B cell (primary cell): ENCODE measurements at regions not wholly inside any gene's neighbourhood (a gene's known extent, or its start where the extent isn't known, plus 50 kb on each side); places are given as distances from the start of the nearest gene placed in this dataset.

Source experiments
- ATAC-seq: fragments of 200-7000 bp; cut with Tn5 transposase; one replicate; pipeline ENCODE4 v1.10.0; 2021; ENCODE audit warnings: low read depth, mild to moderate bottlenecking, moderate number of reproducible peaks, moderate library complexity
- CTCF ChIA-PET: fragments of 350-600 bp; sonication (Branson Sonifier 250); formaldehyde crosslinking; loops from one replicate; lab custom pipeline; 2021; ENCODE audit warnings: antibody characterized with exemption, inconsistent platforms; lab: Charles Lee
- POLR2A ChIA-PET: fragments of 350-600 bp; sonication (Branson Sonifier 250); formaldehyde crosslinking; loops from one replicate; lab custom pipeline; 2021; ENCODE audit warnings: antibody characterized with exemption; lab: Charles Lee
- DNase-seq: peaks from one replicate; pipeline ENCODE4 v3.0.0; 2013
- H2AFZ ChIP-seq: 2 replicates; pipeline ENCODE4 v1.6.1; 2012; ENCODE audit warnings: mild to moderate bottlenecking, low read depth, low read length; ENCODE audit not compliant: insufficient read depth, poor library complexity, severe bottlenecking
- H3K27ac ChIP-seq, 2 donors: 1 replicate in 1 of 2; 2 replicates in 1 of 2; pipeline ENCODE4 v1.5.1; 2012 to 2013; ENCODE audit warnings: low read length in 2 of 2, mild to moderate bottlenecking in 2 of 2, moderate library complexity in 1 of 2
- H3K27me3 ChIP-seq, 4 experiments: fragments of 200-600 bp in 1 of 4; sonication (generic) in 1 of 4; replicated peaks in 1 of 4; 1 replicate in 2 of 4; 2 replicates in 2 of 4; pipeline versions ENCODE4 v1.6.1 to v1.7.0; 2013 to 2016; ENCODE audit warnings: low read length in 3 of 4, mild to moderate bottlenecking in 2 of 4, mixed read lengths in 1 of 4, moderate library complexity in 1 of 4; ENCODE audit not compliant: insufficient read depth in 4 of 4, control insufficient read depth in 3 of 4; ENCODE audit errors: control extremely low read depth in 1 of 4
- H3K36me3 ChIP-seq, 2 experiments: replicated peaks in 1 of 2; 1 replicate in 1 of 2; 2 replicates in 1 of 2; pipeline versions ENCODE4 v1.6.1 to v1.7.1; 2013; ENCODE audit warnings: low read length in 1 of 2; ENCODE audit not compliant: insufficient read depth in 2 of 2, control insufficient read depth in 1 of 2; ENCODE audit errors: control extremely low read depth in 1 of 2, extremely low read depth in 1 of 2
- H3K4me1 ChIP-seq, 2 donors: fragments of 200-600 bp in 1 of 2; sonication (generic) in 1 of 2; 1 replicate in 1 of 2; 2 replicates in 1 of 2; pipeline versions ENCODE4 v1.5.1 to v1.6.1; 2013 to 2017; ENCODE audit warnings: low read length in 2 of 2; ENCODE audit not compliant: control insufficient read depth in 2 of 2, insufficient read depth in 2 of 2
- H3K4me2 ChIP-seq: replicated peaks from 2 replicates; pipeline ENCODE3; 2012; ENCODE audit warnings: mild to moderate bottlenecking, low read depth, low read length; ENCODE audit not compliant: poor library complexity, severe bottlenecking
- H3K4me3 ChIP-seq, 5 experiments: fragments of 200-600 bp in 1 of 5; sonication (generic) in 1 of 5; 1 replicate in 3 of 5; 2 replicates in 2 of 5; pipeline versions ENCODE4 v1.5.1 to v1.7.0; 2011 to 2016; ENCODE audit warnings: low read length in 4 of 5, mild to moderate bottlenecking in 4 of 5, low read depth in 2 of 5, control low read depth in 1 of 5, moderate library complexity in 1 of 5; ENCODE audit not compliant: insufficient read depth in 1 of 5; ENCODE audit errors: control extremely low read depth in 1 of 5, extremely low read depth in 1 of 5
- H3K79me2 ChIP-seq: fragments of 200-600 bp; sonication (generic); one replicate; pipeline ENCODE4 v1.6.0; 2016; ENCODE audit warnings: low read length; ENCODE audit not compliant: control insufficient read depth, insufficient read depth
- H3K9ac ChIP-seq: fragments of 200-600 bp; sonication (generic); 2 replicates; pipeline ENCODE4 v1.6.1; 2017; ENCODE audit warnings: mild to moderate bottlenecking, low read length, moderate library complexity
- H3K9me3 ChIP-seq, 3 donors: one replicate each; pipeline versions ENCODE4 v1.6.1 to v1.7.1; 2013; ENCODE audit warnings: low read length in 2 of 3; ENCODE audit not compliant: control insufficient read depth in 2 of 3, insufficient read depth in 1 of 3; ENCODE audit errors: control extremely low read depth in 1 of 3
- H4K20me1 ChIP-seq: 2 replicates; pipeline ENCODE4 v1.6.0; 2012; ENCODE audit warnings: mild to moderate bottlenecking, low read length; ENCODE audit not compliant: insufficient read depth, control insufficient read depth, poor library complexity, severe bottlenecking
- H3K27ac Mint-ChIP-seq: one replicate; pipeline ENCODE4 v1.8.0; 2021; ENCODE audit warnings: mixed read lengths
- H3K27me3 Mint-ChIP-seq: one replicate; pipeline ENCODE4 v1.8.0; 2021; ENCODE audit warnings: mixed read lengths
- H3K4me1 Mint-ChIP-seq: one replicate; pipeline ENCODE4 v1.8.0; 2021; ENCODE audit warnings: mixed read lengths
- H3K4me3 Mint-ChIP-seq: one replicate; pipeline ENCODE4 v1.8.0; 2021; ENCODE audit warnings: mixed read lengths
- H3K9me3 Mint-ChIP-seq: one replicate; pipeline ENCODE4 v1.8.0; 2022; ENCODE audit warnings: mixed read lengths; ENCODE audit not compliant: insufficient read depth
- CTCF ChIP-seq: fragments of 200-600 bp; IDR thresholded peaks from one replicate; pipeline ENCODE4 v1.8.0; 2022; ENCODE audit warnings: antibody characterized with exemption, mild to moderate bottlenecking
- EZH2 ChIP-seq: IDR thresholded peaks from 2 replicates; pipeline ENCODE4 v1.6.1; 2012; ENCODE audit warnings: borderline replicate concordance, low read depth, mild to moderate bottlenecking, moderate library complexity, low read length; ENCODE audit not compliant: insufficient read depth, poor library complexity, severe bottlenecking
- WGBS: methylation state at CpG from one replicate; pipeline ENCODE4 v1.1.5; 2013; ENCODE audit warnings: missing lambda C conversion rate; ENCODE audit not compliant: insufficient coverage; 5-methylcytosine and 5-hydroxymethylcytosine counted together
- intact Hi-C: fragments of 100-400 bp; cut with micrococcal nuclease; formaldehyde crosslinking; loops from one replicate; pipeline ENCODE4 v1.10.0; 2022

- H3K4me2 ChIP-seq = no peak overlapping the region
- ChIA-PET CTCF (no interaction called here), POLR2A (no interaction called here)
- H3K79me2 ChIP-seq = no peaks in the 10 kb centered on the region
- ATAC-seq (no peak), DNase-seq (no peak)
- peaks cover 0 to 3% of the 10 kb centered on the region in 2 donors for H3K4me1 ChIP-seq
- H3K36me3 ChIP-seq = no peaks in the 10 kb centered on the region
- no peak overlapping the region for H2AFZ ChIP-seq
- H3K9me3 ChIP-seq = no peaks in the 10 kb centered on the region
- Mint-ChIP-seq H3K27me3 (peaks cover 28% of the 10 kb centered on the region), H3K9me3 (no peaks in the 10 kb centered on the region), H3K4me1 (peaks cover 5% of the 10 kb centered on the region), H3K4me3 (no peak overlapping the region), H3K27ac (no peak overlapping the region)
- no peak overlapping the region for H3K4me3 ChIP-seq
- TF ChIP-seq EZH2 (no peak), CTCF (no peak)
- no peaks in the 10 kb centered on the region for H3K27me3 ChIP-seq
- 100% methylated on average over 1 of the region's 3 CpGs for WGBS
- no peak overlapping the region for H3K27ac ChIP-seq
- intact Hi-C loops = no loop called here
- no peak overlapping the region for H3K9ac ChIP-seq
- H4K20me1 ChIP-seq = no peaks in the 10 kb centered on the region
These were observed 181.6 kb downstream of the EVX1 start for GRCh38 chr7:27424231-27424630.

- intact Hi-C loops = no loop called here
- no peaks in the 10 kb centered on the region for H3K27me3 ChIP-seq
- H4K20me1 ChIP-seq = no peaks in the 10 kb centered on the region
- peaks cover 0 to 5% of the 10 kb centered on the region in 2 donors for H3K4me1 ChIP-seq
- peaks cover 31% of the 10 kb centered on the region for H3K27me3 Mint-ChIP-seq
- no CpG with 5 or more reads among the region's 4 CpGs for WGBS
- no peaks in the 10 kb centered on the region for H3K9me3 ChIP-seq
- H2AFZ ChIP-seq = no peak overlapping the region
- H3K79me2 ChIP-seq = no peaks in the 10 kb centered on the region
- TF ChIP-seq CTCF (no peak), EZH2 (no peak)
- H3K4me2 ChIP-seq = no peak overlapping the region
- H3K4me3 Mint-ChIP-seq = no peak overlapping the region
- ChIA-PET CTCF (no interaction called here), POLR2A (no interaction called here)
- H3K9ac ChIP-seq = no peak overlapping the region
- no peak overlapping the region for H3K27ac Mint-ChIP-seq
- no peak overlapping the region for H3K4me3 ChIP-seq
- peaks cover 9% of the 10 kb centered on the region for H3K4me1 Mint-ChIP-seq
- no peaks in the 10 kb centered on the region for H3K36me3 ChIP-seq
- DNase-seq = no peak
- H3K27ac ChIP-seq = no peak overlapping the region
- ATAC-seq = no peak
- no peaks in the 10 kb centered on the region for H3K9me3 Mint-ChIP-seq
These were observed 182.1 kb downstream of the EVX1 start for GRCh38 chr7:27424749-27425148.
